GM18502 (cell line): ENCODE measurements at regions not wholly inside any gene's neighbourhood (a gene's known extent, or its start where the extent isn't known, plus 50 kb on each side); places are given as distances from the start of the nearest gene placed in this dataset.

Experiments
- ATAC-seq: cut with Tn5 transposase; IDR thresholded peaks from one replicate; pipeline ENCODE4 v1.9.1; 2021; ENCODE audit warnings: mild to moderate bottlenecking; ENCODE audit not compliant: unreplicated experiment, poor library complexity

DNA sequence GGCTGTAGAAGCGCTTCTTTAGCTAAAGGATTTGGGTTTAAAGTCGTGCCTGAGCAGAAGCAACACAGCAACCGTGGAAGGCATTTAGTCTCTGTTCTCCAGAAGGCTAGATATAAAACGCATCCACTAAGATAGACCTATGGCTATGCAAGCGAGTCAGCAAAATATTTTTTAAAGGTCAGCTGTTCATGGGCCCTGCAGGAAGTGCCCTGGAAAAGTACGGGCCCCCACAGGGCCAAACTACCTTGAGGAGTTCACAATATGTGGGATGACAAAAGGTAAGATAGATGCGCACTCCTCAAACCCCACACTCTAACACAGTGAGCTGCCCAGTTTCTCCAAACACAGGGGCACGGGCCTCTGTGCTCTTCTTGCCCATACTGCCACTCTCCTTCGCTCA, 261.6 kb downstream of the VPS13C start:
- ATAC-seq, result no peak

GRCh38 chr15:61796056-61796455, 264.2 kb downstream of the VPS13C start:
- no peak for ATAC-seq

DNA sequence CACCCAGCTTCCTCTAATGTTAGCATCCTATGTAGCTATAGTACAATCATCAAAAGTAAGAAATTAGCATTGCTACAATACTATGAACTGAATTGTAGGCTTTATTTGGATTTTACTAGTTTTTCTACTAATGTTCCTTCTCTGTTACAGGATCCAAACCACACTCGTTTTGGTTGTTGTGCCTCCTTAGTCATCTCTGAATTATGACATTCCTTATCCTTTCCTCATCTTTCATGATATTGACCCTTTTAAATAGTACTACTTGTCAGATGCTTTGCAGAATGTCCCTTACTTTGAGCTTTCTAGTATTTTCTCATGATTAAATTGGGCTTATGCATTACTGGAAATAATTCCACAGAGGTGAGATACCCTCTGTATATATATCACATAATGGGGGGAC, 265.4 kb downstream of the VPS13C start:
- no peak for ATAC-seq

DNA sequence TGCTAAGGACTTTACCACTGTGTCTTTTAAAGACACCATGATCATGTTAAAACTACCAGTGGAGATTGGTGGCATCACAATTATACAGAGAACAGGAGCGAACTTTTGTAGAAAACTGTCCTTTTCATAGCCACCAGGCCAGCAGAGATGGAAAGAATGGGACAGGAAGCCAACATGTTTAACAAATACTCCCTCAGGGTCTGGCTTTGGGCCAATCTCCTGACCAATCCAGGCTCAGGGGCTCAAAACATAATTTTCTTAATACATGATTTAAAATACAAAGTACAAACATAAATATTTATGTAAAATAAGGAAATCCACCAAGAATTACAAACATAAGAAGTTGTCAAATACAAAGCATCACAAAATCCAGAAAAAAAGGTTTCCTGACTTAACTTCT, 266.0 kb downstream of the VPS13C start:
- ATAC-seq, result no peak

- ATAC-seq, result no peak
These were observed 275.5 kb downstream of the VPS13C start for GRCh38 chr15:61784734-61785133.

- no peak for ATAC-seq
These were observed 279.8 kb downstream of the VPS13C start for GRCh38 chr15:61780278-61780980.

GRCh38 chr15:61777689-61778088, 282.6 kb downstream of the VPS13C start:
- no peak for ATAC-seq

- ATAC-seq, result no peak
These were observed 290.7 kb downstream of the VPS13C start for GRCh38 chr15:61769557-61769956.

GRCh38 chr15:61768131-61768530, 292.1 kb downstream of the VPS13C start:
- no peak for ATAC-seq

DNA sequence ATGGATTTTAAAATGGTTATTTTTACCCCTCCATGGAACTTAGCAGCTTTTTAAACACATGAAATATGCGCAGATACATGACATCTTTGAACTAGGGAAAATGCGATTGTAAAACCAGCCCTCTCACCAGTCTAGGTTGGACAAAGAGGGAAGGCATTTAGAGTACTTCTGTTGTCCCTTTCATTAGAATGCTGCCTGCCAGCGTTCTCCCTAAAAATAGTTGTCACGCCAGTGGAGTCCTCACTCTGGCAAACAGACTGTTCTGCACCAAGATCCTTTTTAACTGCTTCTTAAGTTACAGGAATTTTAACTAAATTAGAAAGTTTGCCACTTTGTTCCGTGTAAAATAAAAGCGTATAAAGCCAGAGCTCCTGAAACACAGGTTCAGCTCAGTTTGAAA, 295.3 kb downstream of the VPS13C start:
- ATAC-seq, result no peak

DNA sequence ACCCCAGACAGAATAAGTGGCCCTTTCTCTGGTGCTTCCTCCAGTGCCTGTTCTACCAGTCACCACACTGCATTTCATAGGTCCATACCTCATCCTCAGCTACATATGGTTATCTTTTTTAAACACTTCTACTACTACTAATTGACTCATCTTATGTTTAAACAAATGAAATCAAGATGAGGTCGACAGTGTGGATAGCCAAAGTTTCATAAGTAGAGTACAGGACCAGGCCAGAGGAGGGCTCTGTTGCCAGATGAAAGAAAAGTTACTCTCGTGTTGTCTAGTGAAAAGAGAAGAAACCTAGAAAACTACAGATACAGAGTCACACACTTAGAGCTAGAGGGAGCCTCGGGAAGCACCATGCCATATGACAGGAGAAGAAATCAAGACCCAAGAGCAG, 296.1 kb downstream of the VPS13C start:
- ATAC-seq, result no peak

- ATAC-seq, result no peak
These were observed 297.6 kb downstream of the VPS13C start for GRCh38 chr15:61762676-61763075.

GRCh38 chr15:61759639-61760038, 300.6 kb downstream of the VPS13C start:
- ATAC-seq, result no peak

DNA sequence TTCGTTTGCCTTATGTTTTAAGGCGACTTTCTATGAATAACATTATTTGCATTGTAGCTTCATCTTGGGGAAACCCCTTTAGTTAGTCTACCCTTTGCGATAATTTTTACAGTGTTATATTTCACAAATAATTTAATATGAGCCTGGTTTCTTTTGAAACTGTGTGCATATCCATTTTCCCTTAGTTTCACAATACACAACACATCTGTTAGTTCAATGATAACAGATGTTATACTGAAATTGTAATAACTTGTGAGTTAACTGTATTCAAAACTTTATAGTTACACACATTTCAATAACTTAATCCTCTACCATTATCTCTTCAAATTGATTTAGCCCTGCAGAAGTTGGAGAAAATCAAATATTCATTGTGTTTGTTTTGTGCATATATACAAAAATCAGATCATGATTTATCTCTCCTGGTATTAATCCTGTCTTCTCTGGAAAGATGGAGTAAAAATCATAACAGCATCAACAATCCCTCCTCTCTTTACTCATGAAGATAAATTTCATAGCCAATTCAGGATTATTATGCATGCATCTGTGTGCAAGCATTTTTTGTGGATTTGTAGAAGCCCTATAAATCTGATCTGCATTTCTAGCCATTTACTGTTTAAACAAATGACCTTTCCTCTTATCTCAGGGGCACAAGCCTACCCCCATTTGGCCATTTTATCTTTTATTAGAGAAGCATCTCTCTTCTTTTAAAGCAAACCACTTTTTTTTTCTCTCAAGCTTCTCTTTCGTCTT, 304.0 kb downstream of the VPS13C start:
- ATAC-seq, result no peak

DNA sequence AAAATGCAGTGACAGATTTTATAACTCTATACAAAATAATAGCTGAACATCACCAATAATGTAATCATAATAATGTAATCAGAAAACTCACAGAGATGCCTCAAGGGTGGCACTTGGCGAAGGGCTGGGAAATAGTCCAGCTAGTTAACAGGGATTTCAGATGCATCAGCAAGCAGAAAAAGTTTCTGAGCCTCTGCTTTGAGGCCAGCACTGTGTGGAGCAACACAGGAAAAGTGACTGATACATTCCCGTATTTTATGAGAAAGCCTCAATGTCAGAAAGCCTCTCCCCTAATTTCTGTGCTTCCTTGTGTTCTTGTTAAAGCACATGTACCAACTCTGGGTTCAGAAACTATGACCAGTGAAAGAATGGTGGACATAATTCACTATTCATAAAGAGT, 304.8 kb downstream of the VPS13C start:
- ATAC-seq, result no peak

DNA sequence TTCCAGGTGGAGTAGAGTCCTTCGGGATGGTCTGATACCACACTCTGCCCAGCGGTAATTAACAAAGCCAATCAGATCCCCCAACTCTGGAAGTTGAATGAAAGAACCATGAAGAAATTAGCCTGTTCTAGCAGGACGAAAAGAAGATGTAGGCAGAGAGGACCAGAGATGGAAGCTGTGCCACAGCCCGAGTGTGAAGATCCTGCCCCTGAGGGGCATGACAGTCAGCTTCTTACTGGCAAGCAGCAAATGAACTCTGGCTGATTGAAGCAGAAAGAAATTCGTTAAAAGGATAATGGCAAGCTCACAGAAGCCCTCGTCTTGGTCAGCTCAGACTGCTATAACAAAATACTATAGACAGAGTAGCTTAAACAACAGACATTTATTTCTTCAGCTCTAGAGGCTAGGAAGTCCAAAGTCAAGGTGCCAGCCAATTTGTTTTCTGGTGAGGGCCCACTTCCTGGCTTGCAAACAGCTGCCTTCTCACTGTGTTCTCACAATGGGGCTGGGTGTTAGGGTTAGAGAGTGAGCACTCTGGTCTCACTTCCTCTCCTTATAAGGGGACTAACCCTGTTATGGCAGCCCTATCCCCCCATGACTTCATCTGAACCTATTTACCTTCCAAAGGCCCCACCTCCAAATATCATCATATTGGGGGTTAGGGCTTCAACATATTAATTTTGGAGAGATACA, 307.1 kb downstream of the VPS13C start:
- ATAC-seq, result no peak

- ATAC-seq, result no peak
These were observed 308.2 kb downstream of the VPS13C start for GRCh38 chr15:61752001-61752400.

DNA sequence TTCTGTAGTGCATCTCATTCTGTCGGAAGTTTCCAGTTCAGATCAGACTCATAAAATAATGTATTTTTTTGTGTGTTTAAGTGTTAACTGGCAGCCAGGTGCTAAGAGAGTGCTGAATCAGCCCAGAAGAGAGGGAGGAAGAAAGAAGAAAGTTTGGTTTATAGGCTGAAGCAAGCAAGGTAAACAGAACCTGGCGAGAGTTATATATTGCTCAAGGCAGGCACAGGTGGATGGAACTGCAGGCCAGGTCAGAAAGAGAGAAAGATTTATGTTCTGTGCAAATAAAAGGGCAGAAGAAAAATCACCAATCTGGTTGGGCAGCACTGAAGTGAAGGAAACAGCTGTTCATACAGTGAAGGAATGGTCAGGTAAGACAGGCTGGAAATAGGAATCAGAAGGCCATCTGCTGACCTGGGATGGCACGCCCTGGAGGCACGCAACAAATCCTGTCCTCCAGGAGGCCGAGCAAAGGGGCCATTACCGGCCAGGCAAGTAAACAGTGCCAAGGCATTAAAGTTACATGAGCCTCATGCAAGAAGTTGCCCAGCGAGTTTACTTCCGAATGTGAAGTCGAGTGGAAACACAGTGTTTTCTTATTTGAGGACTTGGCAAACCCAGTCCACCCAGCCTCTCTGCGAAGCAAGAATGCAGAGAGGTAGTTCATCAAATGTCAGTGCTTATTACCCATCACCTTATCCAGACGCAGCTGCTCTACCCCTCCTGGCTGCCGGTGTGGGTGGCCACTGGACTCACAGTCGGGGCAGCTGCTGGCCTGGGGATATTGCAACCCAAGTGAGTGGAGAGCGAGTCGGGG, 309.8 kb downstream of the VPS13C start:
- no peak for ATAC-seq

- no peak for ATAC-seq
These were observed 311.1 kb downstream of the VPS13C start for GRCh38 chr15:61749169-61749568.

DNA sequence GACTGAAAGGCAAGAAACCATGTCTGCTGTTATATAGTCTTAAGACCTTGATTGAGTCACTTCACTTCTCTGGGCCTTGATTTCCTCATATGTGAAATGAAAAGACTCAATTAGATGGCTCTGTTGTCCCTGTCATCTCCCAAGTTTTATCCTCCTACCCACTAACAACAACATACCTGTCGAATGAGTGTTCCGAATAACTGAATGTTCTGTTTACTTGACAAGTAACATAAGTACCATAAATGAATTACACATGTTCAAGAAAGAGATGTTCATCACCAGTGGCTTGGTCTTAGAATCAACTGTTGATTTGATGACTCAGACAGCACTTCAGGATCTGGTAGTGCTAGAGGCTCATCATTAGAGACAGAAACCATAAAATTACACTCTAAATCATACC, 311.7 kb downstream of the VPS13C start:
- ATAC-seq, result no peak

DNA sequence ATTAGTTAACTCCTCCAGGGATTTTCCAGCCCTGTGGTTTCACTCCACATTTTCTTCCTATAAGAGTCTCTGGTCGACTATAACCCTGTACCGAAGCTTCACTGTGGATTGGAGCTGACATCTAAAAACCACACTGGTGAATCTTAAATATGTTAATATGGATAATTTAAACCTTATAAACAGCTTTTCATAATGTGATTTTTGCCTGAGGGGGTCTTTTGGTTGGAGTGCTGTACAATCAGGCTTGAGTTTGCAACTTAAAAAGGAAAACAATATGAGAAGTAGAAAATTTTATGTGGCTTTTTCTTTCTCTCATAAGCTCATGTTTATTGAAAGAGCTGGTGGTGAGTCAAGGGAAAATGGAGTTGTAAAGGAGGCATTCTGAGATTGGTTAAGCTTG, 313.7 kb downstream of the VPS13C start:
- no peak for ATAC-seq
